Germinal center (tissue), 1 donor: ENCODE measurements at regions not wholly inside any gene's neighbourhood (a gene's known extent, or its start where the extent isn't known, plus 50 kb on each side); places are given as distances from the start of the nearest gene placed in this dataset.

Experiments used
- DNase-seq: peaks from one replicate; pipeline ENCODE4 v3.0.0; 2012; ENCODE audit warnings: mixed read lengths, low spot score

DNA sequence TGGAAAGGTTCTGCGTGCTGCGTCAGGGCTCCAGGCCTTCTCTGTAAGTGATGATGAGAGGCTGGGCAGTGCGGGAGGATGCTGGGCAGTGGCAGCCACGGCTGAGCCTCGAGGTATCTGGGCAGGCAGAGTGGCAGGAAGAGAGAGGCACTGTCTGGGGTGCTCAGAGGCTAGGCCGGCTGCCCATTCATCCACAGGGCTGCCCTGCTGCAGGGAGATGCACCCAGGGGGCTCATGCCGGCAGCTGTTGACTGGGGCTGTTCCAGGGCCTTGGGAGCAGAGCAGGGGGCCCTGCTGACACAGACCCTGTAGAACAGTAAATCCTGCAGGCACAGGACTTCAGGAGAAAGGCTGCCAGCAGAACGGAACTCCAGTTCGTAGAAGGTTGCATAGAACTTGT, 88.8 kb downstream of the BOD1 start:
- no peak for DNase-seq

DNA sequence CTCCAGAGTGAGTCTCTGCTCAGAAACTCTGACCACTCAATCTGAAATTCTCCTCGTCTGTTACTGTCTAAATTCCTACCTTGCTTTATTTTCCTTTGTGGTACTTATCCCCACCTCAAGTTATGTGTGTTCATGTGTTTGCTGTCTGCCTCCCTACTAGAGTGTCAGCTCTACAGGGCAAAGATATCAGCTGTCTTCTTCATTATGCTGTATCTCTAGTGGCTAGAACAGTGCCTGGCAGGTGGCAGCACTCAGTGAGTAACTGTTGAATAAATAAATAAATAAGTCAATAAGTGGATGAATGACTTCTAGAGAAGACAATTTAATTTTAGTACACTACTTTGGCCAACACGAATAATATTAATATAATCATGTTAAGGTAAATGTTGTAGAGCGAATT, 92.3 kb downstream of the BOD1 start:
- DNase-seq = no peak

DNA sequence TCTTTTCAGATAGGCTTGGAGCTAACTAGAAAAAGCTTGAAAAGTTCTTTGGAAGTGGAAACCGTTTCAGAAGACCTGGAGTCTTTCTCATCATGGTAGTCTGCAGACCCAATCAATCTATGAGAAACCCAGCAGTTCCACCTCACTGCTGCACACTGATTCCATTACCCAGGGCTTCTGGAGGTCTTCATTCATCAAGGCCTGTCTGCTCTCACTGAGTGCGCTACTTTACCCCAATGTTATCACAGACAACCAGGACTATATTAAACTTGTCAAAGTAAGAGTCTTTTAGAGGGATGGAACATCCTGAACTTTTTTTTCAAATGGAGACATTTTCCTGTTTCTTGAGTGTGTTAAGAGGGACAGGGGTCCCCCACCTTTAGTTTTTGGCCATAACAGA, 93.1 kb downstream of the BOD1 start:
- no peak for DNase-seq

DNA sequence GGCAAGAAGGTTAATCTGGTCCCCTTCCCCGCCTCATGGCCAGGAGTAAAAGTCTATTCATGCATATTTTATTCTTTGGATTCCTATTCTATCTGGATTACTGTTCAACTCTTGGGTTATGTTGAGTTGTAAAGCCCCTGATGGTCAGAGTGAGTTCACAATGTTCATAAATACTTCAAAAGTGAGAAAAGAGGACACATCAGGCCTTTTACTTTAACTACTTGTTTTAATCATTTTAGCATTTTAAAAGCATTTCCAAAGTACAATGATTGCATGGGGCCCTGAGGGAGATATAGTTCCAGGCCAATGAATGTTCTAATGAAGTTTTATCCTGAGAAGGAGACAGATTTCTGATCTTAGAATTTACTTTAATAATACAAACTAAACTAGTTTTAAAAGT, 93.9 kb downstream of the BOD1 start:
- no peak for DNase-seq

DNA sequence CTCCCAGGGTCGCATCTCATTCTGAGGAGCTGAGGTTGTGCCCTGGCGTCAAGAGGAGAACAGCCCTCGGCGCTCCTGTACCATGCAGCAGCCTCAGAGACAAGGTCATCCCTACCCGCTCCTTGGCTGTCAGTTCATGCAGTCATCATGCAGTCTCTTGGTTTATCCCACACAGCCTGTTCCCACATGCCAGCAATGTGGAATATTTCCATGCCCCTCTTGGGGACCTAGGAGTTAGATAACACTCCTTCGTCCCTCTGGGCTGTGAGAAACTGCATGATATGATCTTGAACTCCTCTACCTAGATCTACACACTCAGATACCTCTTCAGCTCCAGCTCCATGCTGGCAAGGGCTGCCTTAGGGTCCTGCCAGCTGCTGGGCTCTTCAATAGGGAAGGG, 97.6 kb downstream of the BOD1 start:
- no peak for DNase-seq

DNA sequence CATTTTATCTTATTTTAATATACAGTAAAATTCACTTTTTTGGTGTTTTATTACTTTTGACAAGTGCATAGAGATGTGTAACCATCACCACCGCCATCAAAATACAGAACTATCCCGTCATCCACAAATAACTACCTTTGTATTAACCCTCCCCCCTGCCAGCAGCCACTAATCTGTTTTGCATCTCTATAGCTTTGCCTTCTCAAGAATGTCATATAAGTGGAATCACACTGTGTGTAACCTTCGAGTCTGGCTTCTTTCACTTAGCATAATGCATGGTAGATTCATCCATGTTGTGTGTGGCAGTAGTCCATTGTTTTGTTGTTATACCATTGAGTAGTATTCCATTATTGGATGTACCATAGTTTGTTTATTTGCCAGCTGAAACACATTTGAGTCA, 98.8 kb downstream of the BOD1 start:
- DNase-seq = no peak

DNA sequence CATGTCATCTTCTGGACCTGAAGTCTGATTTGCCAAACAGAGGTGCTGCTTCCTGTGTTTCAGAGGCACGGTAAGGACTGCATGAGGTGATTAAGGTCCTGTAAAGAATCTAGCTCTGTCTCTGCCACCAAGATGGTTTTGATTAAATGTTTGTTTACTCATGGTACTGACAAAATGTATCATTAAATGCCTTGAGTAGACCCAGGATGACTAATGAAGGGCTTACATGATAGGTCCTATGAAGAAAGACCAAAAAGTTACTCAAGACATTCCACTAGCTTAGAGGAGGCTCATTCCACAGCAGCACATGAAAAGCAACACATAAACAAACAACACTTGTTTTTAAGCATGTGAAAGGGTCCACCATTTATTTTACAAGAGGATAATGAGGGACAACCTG, 100.9 kb downstream of the BOD1 start:
- DNase-seq = no peak

DNA sequence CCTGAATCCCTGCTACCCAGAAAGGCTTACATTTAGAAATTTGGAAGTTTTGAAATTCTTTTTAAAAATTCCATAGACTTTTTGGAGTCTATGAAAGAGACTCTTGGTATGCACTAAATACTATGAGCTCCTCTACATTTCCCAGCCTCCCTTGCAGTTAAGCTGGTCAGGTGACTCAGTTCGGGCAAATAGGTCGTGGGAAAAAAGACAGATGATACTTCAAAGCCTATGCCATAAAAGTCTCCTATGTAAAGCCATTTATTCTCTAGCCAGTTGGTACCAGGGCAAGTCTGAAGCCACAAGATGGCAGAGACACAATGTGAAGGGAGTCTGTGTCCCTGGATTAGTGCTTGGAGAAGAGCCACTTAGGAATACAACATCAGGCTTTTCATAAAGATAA, 101.8 kb downstream of the BOD1 start:
- DNase-seq = no peak

DNA sequence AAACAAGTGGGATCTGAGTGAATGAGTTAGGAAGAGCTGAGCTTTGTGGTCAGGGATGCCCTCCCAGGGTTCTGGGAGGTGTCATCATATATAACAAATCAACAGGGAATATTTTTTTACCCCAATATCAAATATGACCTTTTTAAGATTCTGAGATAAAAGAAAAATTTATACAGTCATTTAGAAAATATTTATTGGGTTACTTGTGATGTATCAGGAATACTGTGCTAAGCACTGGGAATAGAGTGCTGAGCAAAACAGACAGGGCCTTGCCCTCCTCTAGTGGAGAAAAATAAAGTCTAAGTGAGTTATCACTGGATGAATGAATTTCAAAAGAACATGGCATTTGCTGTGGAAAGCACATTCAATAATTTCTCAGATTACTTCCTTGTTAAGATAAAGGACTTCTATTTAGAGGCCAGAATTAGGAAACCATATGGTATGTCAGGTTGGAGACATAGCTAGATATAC, 102.9 kb downstream of the BOD1 start:
- DNase-seq = no peak

DNA sequence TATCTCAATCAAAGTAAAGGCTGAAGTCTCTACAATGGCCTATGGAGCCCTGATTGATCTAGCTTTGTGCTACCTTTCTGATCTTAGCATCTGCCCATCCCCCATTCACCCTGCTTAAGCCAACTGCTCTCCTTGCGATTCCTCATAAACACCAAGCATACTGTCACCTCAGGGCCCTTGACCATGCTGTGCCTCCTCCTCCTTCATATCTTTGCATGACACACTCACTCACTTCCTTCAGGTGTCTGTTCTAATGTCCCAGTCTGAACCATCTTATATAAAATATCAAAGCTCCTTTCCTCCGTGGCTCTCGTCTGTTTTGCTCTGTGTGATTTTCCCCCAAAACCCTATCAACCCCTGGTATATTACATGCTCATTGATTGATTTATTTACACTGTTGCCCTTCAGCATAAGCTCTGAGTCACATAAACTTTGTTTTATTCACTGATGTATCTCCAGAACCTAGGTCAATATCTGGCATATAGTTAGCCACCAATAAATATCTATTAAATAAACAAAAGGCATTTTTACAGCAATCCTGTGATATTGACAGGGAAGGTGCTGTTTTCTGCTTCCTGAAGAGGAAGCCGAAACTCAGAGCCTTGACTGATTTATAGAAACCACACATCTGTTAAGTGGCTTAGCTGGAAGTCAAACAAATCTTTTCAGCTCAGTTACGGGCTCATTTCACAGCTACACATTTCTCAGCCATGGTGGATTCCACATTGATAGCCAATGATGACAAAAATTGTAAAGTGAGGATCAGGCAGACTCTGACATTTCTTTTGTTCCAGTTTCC, 103.6 kb downstream of the BOD1 start:
- no peak for DNase-seq

DNA sequence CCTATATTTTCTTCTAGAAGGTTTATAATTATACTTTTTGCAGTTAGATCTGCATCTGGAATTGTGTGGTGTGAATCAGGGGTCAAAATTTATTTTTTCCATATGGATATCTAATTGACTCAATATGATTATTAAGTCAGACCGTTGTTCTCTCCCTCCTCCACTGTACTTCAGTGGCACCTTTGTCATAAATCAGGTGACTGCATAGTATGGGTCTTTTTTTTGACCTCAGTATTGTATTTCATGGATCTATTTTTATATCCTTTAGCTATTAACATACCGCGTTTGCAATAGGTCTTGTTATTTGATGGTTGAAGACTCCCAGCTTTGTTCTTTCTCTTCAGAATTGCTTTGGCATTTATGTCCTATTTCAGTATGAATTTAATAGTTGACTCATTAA, 107.4 kb downstream of the BOD1 start:
- no peak for DNase-seq

DNA sequence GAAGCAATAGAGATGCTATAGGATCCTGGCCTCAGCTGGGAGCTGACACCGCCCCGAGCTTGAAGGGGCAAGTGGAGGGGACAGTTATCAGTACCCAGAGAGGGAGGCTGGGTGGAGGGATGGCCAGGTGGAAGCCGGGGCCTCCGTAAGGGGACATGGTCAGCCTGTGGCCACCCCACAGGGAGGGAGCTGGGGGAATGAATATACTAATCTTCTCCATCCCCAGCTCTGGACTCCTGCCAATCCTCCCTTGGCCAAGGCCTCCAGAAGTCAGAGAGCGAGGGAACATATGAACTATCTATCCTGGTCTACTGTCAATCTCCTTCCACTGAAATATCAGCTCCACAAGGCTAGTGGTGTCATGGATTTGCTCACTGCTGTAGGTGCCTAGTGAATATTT, 109.3 kb downstream of the BOD1 start:
- no peak for DNase-seq

DNA sequence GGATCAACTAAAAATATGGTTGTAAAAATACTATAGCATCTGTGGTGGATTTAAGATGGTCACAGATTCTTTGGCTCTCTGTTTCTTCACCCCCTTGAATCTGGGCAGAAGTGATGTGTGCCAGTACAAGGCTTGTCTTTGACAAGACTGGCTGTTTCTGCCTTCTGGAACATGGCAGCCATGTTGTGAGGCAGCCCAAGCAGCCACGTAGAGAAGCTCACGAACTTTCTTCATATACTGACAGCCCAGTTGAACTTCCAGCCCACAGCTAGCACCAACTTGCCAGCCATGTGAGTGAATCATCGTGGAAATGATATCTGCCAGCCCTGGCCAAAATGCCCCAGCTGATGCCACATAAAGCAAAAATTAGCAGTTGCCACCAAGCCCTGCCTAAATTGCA, 110.8 kb downstream of the BOD1 start:
- DNase-seq = no peak

DNA sequence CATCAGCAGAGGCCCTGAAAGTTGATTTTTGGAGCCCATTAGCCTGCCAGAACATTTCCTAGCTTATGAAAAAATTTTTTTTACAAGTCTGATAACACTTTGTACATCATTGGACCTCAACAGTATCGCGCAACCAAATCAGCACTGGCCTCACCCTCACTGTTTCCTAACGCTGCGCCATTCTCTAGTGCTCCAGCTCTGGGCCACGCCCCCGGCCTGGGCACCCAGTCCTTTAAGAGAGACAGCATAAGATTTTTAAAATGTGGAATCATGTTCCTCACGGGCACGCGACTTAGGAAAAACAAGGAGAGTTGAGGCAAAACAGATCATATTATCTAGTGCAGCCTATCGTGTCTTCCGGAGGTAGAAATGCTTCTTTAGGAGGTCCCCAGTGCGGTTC, 114.5 kb downstream of the BOD1 start:
- no peak for DNase-seq

DNA sequence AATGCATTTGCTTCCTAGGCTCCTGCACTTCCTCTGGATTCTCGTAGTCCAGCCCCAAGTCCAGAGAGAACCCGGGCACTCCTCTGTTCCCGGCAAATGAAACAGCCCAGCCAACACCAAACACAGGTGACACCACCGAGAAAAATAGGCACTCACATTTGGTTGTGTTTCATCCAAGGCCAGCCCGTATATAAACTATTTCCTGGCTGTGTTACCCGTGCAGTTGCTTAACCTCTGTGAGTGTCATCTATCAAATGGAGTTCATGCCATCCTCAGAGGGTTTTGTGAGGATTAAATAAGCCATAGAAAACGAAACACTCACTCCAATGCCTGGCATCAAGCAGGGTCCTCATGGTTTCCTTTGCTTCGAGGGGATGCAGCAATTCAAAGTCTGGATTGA, 115.2 kb downstream of the BOD1 start:
- DNase-seq = no peak

DNA sequence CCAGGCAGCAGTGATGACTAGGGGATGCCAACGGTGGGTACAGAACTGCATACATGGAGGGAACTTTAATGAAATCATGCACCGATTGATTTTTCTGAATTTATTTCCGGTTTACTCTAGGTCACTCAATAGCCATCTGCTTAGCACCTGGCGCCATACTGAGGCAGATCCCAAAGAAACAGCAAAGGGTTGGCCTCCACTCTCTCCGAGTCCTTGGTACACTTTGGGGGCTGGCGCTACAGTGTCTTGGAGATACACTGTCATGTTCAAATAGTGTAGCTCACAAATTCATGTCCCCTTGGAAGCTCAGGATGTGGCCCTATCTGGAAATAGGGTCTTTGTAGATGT, 116.3 kb downstream of the BOD1 start:
- DNase-seq = no peak

DNA sequence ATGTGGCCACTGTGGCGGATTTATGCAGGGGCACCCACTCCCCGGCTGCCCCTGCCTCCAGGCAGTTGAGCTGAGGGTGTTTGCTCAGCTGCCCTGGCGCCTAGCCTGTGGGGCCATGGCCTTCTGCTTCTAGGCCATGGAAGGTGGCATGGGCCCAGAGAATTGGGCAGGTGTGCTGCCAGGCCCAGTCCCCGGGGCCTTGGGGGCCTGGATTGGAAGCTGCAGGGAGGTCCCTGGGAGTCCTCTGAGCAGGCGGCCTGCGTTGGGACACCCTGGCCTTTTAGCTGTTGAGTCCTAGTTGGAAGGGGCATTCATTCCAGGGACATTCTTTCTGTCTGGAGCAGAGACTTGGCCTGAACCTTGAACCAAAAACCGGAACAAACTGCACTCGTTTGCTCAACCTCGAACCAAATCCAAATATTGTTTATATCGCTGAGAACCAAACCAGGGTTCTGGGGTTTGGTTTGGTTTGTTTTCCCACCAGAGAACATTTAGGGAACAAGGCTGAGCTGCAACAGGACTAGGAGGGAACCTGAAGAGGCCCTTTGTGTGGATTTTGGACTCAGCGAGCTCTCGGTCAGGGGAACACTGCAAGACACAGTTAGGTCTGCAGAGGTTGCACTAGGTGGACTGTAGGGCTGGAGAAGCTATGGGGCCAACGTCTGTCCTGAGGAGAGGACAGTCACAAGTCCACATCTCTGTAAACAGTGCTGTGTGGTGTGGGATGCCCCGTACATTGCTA, 116.8 kb downstream of the BOD1 start:
- no peak for DNase-seq

DNA sequence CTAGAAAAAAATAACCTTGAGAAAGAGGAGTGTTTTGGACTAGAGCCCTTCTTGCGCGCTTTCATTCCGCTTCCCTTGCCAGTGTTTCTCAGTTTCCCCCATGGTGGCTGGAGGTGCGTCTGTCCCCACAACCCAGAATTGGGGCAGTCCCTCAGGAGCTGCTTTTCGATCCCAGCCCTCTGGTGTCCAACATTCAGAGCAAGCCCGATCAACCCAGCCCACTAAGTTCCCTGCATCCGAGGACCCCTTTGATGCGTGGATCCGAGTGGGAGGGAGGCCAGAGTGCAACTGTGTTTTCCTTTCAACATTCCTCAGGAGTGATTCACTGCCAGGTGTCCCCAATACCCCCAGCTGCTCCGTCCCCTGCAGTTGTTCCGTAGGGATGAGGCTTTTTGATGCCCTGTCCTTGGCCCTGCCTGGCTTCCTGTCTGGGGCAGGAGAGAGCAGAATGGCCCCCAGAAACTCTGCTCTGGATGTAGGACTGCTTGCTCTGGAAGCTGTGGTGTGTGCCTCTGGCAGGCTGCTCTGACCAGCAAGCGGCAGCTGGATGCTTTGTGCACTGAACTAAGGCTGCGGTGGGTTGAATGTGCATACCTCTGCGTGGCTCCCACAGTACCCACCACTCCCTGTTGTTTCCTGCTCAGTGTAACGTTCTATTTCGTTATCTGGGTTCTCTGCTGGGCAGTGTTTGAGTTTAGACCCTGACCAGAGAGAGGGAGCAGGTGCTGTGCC, 117.5 kb downstream of the BOD1 start:
- no peak for DNase-seq

DNA sequence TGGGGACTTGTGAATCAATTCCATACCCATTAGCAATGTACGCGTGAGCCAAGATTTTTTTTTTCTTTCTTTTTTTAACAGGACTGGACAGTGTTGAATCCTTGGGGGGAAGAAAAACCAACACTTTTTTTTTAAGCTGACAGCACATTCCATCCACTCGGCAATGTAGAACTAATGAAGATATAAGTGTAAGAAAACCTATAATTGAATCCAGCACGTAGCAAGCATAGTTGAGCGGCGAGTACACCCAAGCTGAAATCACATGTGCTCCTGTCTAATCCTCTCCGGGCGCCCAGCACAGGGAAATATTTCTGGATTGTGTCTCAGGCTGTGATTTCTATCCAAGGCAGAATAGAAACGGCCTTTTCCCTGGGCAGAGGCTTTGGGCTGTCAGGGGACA, 118.2 kb downstream of the BOD1 start:
- DNase-seq = no peak

DNA sequence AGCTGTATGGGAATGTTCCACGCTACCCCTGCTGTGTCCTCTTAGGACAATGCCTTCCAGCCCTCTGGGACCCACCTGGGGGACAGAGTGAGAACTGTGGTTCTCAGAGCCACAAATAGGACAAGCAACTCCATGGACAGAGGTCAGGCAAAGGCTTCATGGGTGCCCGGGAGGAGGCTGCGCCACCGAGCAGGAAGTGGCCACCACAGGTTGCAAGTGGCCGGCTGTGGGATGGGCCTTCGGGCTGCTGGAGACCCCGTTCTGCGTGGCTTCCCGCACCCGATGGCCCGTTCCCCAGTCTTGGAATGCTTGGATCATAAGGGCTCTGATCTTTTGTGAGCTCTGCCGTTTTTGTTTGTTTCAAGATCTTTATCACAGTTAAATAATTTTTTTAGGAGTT, 118.8 kb downstream of the BOD1 start:
- DNase-seq = no peak

DNA sequence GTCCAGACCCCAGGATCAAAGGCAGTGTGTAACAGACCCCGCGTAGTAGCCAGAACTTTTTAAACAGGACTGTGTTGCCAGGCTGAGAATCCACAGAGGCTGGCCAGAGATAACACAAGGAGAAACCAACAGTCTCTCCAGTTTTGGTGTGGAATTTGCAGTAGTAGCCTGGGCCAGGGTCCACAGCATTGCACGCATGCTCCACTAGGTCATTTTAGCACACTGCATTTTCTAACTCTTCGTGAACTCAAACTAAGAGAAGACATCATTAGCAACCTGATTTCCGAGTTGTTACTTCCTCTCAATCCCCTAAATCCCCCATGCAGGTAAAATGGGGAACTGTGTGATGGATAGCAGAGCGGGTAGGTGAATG, 119.6 kb downstream of the BOD1 start:
- DNase-seq = no peak

DNA sequence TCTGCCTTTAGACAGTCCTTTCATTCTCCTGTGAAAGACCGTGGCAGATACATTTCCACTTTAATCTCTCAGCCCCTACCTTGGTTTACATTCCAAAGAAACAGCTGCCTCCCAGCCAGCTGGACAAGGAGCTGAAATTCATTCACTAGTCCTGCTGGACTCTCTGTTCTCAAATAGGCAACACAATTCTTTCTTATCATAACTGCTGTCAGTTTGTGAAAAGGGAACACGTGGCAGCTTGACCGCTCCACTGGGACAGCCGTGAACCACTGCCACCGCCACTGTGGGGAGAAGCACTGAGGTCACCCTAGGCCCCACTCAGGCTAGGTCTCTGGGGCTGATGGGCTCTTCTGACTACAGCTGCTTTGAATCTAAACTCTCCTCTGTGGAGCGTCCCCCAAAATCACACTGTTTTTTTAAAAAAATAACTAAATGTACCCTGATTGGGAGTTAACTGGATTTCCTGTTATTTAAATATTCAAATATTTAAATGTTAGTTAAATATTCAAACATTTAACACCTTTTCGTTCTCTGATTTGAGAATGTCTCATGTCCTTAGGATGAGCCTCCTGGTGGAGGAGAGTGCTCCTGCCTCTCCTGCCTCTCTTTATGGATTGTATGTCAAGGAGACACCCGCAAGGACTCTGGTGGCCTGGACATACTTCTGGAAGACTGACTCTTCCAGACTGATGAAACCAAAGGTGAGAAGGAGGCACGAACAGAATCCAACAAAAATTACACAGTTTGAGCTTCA, 120.1 kb downstream of the BOD1 start:
- DNase-seq = no peak
